ENCODE measurements at regions not wholly inside any gene's neighbourhood (a gene's known extent, or its start where the extent isn't known, plus 50 kb on each side); places are given as distances from the start of the nearest gene placed in this dataset.

DNA sequence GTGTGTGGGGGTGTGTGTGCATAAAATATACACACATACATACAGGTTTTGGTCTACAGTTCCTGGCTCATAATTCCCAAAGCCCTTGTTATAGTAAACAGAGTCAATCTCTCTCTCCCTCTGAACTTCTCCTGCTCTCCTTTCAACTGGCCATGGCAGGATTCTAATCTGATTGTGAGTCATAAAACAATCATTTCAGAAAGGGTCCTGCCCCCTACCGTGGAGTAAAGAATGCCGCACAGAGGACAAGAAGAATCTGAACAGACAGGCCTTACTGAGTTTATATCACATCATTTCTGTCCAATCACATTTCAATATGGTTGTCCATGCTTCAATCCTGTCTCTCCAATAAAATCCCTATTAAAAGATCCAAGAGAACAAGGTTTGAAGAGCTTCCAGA lies 416.9 kb downstream of the FRK start:
- TF ChIP-seq, protein P1, sequence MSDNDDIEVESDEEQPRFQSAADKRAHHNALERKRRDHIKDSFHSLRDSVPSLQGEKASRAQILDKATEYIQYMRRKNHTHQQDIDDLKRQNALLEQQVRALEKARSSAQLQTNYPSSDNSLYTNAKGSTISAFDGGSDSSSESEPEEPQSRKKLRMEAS (IDR thresholded peaks at IDR 0.05), result no peak
- TF ChIP-seq, protein P2, sequence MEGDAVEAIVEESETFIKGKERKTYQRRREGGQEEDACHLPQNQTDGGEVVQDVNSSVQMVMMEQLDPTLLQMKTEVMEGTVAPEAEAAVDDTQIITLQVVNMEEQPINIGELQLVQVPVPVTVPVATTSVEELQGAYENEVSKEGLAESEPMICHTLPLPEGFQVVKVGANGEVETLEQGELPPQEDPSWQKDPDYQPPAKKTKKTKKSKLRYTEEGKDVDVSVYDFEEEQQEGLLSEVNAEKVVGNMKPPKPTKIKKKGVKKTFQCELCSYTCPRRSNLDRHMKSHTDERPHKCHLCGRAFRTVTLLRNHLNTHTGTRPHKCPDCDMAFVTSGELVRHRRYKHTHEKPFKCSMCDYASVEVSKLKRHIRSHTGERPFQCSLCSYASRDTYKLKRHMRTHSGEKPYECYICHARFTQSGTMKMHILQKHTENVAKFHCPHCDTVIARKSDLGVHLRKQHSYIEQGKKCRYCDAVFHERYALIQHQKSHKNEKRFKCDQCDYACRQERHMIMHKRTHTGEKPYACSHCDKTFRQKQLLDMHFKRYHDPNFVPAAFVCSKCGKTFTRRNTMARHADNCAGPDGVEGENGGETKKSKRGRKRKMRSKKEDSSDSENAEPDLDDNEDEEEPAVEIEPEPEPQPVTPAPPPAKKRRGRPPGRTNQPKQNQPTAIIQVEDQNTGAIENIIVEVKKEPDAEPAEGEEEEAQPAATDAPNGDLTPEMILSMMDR (IDR thresholded peaks at IDR 0.05), result no peak
- TF ChIP-seq, protein P3, sequence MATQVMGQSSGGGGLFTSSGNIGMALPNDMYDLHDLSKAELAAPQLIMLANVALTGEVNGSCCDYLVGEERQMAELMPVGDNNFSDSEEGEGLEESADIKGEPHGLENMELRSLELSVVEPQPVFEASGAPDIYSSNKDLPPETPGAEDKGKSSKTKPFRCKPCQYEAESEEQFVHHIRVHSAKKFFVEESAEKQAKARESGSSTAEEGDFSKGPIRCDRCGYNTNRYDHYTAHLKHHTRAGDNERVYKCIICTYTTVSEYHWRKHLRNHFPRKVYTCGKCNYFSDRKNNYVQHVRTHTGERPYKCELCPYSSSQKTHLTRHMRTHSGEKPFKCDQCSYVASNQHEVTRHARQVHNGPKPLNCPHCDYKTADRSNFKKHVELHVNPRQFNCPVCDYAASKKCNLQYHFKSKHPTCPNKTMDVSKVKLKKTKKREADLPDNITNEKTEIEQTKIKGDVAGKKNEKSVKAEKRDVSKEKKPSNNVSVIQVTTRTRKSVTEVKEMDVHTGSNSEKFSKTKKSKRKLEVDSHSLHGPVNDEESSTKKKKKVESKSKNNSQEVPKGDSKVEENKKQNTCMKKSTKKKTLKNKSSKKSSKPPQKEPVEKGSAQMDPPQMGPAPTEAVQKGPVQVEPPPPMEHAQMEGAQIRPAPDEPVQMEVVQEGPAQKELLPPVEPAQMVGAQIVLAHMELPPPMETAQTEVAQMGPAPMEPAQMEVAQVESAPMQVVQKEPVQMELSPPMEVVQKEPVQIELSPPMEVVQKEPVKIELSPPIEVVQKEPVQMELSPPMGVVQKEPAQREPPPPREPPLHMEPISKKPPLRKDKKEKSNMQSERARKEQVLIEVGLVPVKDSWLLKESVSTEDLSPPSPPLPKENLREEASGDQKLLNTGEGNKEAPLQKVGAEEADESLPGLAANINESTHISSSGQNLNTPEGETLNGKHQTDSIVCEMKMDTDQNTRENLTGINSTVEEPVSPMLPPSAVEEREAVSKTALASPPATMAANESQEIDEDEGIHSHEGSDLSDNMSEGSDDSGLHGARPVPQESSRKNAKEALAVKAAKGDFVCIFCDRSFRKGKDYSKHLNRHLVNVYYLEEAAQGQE (IDR thresholded peaks at IDR 0.05), result no peak
- no peak for TF ChIP-seq POLR2A (IDR thresholded peaks at IDR 0.05; ENCODE audit: low read length)
- no peak for TF ChIP-seq HOXA7 (CRISPR knock-in tag; IDR thresholded peaks at IDR 0.05)
- TF ChIP-seq, protein P4, sequence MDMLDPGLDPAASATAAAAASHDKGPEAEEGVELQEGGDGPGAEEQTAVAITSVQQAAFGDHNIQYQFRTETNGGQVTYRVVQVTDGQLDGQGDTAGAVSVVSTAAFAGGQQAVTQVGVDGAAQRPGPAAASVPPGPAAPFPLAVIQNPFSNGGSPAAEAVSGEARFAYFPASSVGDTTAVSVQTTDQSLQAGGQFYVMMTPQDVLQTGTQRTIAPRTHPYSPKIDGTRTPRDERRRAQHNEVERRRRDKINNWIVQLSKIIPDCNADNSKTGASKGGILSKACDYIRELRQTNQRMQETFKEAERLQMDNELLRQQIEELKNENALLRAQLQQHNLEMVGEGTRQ (IDR thresholded peaks at IDR 0.05), result no peak
- TF ChIP-seq EP300 (IDR thresholded peaks at IDR 0.05), result no peak
- no peak for TF ChIP-seq RFX5 (IDR thresholded peaks at IDR 0.05)
- no peak for TF ChIP-seq TFCP2L1 (CRISPR knock-in tag; IDR thresholded peaks at IDR 0.05)
